ENCODE measurements at regions not wholly inside any gene's neighbourhood (a gene's known extent, or its start where the extent isn't known, plus 50 kb on each side); places are given as distances from the start of the nearest gene placed in this dataset.

GRCh38 chr2:223227338-223227737, 175.3 kb downstream of the KCNE4 start:
- H3K4me1 ChIP-seq (replicated peaks) = no peaks in the 10 kb centered on the region
- no peak overlapping the region for H3K4me3 ChIP-seq
- no peaks in the 10 kb centered on the region for H3K9me3 ChIP-seq
- DNase-seq (ENCODE audit: low spot score) = no peak
- no peak overlapping the region for H3K27ac ChIP-seq
- TF ChIP-seq POLR2A (IDR thresholded peaks at IDR 0.05) (no peak), POLR2AphosphoS5 (IDR thresholded peaks at IDR 0.05) (no peak), CTCF (IDR thresholded peaks at IDR 0.05) (no peak)
- intact Hi-C loops (cut with DNase I) = no loop called here
- no peaks in the 10 kb centered on the region for H3K36me3 ChIP-seq
- 14% methylated on average over 2 of the region's 2 CpGs for WGBS
- H3K27me3 ChIP-seq (replicated peaks; ENCODE audit: insufficient read depth) = no peaks in the 10 kb centered on the region

DNA sequence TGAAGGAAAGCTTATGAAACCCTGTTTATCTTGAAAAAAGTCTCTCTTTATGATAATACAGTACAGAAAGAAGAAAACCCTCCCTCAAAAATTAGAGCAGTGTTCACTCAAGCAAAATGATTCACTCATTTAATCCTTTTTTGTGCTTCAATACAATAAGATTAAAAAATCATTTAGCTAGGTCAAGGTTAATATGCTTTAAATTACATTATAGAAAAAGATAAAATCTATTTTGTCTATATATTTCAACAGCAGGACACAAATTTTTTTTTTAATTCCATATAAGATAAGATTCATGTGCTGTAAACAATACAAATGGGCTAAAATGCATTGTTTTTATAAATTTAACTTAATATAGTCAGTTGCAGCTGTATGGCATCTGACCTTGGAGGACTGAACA, 176.9 kb downstream of the KCNE4 start:
- H3K36me3 ChIP-seq = no peaks in the 10 kb centered on the region
- no peak overlapping the region for H3K27ac ChIP-seq
- intact Hi-C loops (cut with DNase I) = no loop called here
- no peaks in the 10 kb centered on the region for H3K27me3 ChIP-seq (replicated peaks; ENCODE audit: insufficient read depth)
- TF ChIP-seq POLR2A (IDR thresholded peaks at IDR 0.05) = no peak
- H3K9me3 ChIP-seq = no peaks in the 10 kb centered on the region
- DNase-seq (ENCODE audit: low spot score) = no peak
- H3K4me3 ChIP-seq = no peak overlapping the region
- no peaks in the 10 kb centered on the region for H3K4me1 ChIP-seq (replicated peaks)

GRCh38 chr2:223230352-223230751, 178.4 kb downstream of the KCNE4 start:
- Histone ChIP-seq H3K27ac (no peak overlapping the region), H3K4me1 (replicated peaks) (no peaks in the 10 kb centered on the region), H3K4me3 (no peak overlapping the region), H3K9me3 (no peaks in the 10 kb centered on the region), H3K36me3 (no peaks in the 10 kb centered on the region), H3K27me3 (replicated peaks; ENCODE audit: insufficient read depth) (no peaks in the 10 kb centered on the region)
- DNase-seq (ENCODE audit: low spot score) = peak; percentile 80
- intact Hi-C loops (cut with DNase I) = loop anchor here (5.0 kb wide), 1 partner anchor 178 kb away; the partner anchor contains the start of gene KCNE4
- WGBS = 29% methylated on average over 2 of the region's 2 CpGs
- TF ChIP-seq POLR2A (IDR thresholded peaks at IDR 0.05) (no peak), POLR2AphosphoS5 (IDR thresholded peaks at IDR 0.05) (peak; percentile 82), CTCF (IDR thresholded peaks at IDR 0.05) (no peak)

GRCh38 chr2:223232285-223232684, 180.3 kb downstream of the KCNE4 start:
- WGBS = 67% methylated on average over 1 of the region's 1 CpG

GRCh38 chr2:223232896-223233295, 180.9 kb downstream of the KCNE4 start:
- Histone ChIP-seq H3K27ac (no peak overlapping the region), H3K4me3 (no peak overlapping the region), H3K9me3 (no peaks in the 10 kb centered on the region), H3K4me1 (replicated peaks) (no peaks in the 10 kb centered on the region), H3K36me3 (no peaks in the 10 kb centered on the region), H3K27me3 (replicated peaks; ENCODE audit: insufficient read depth) (no peaks in the 10 kb centered on the region)
- no peak for DNase-seq (ENCODE audit: low spot score)
- no peak for TF ChIP-seq POLR2AphosphoS5 (IDR thresholded peaks at IDR 0.05)
- TF ChIP-seq CTCF (IDR thresholded peaks at IDR 0.05) = no peak
- no peak for TF ChIP-seq POLR2A (IDR thresholded peaks at IDR 0.05)
- 24% methylated on average over 2 of the region's 2 CpGs for WGBS
- intact Hi-C loops (cut with DNase I) = loop anchor here (5.0 kb wide), 1 partner anchor 181 kb away; the partner anchor contains the start of gene KCNE4

More at GRCh38 chr2:223232285-223232684, 180.3 kb downstream of the KCNE4 start:
- TF ChIP-seq POLR2AphosphoS5 (IDR thresholded peaks at IDR 0.05) (no peak), CTCF (IDR thresholded peaks at IDR 0.05) (no peak), POLR2A (IDR thresholded peaks at IDR 0.05) (no peak)
- intact Hi-C loops (cut with DNase I) = loop anchor here (5.0 kb wide), 1 partner anchor 180 kb away; the partner anchor contains the start of gene KCNE4
- Histone ChIP-seq H3K27ac (no peak overlapping the region), H3K4me3 (no peak overlapping the region), H3K36me3 (no peaks in the 10 kb centered on the region), H3K27me3 (replicated peaks; ENCODE audit: insufficient read depth) (no peaks in the 10 kb centered on the region), H3K9me3 (no peaks in the 10 kb centered on the region), H3K4me1 (replicated peaks) (no peaks in the 10 kb centered on the region)
- no peak for DNase-seq (ENCODE audit: low spot score)
